A549 (cell line): ENCODE measurements at regions not wholly inside any gene's neighbourhood (a gene's known extent, or its start where the extent isn't known, plus 50 kb on each side); places are given as distances from the start of the nearest gene placed in this dataset.
"Not testable (repeated sequence)": the region's sequence is repeated elsewhere in the genome, so short reads cannot be mapped to it uniquely, and the experiment has no call there.

ENCODE experiments used
- ATAC-seq, 2 experiments: fragments of 200-7000 bp in 1 of 2; fragments of >200 bp in 1 of 2; cut with Nextera tagmentation in 1 of 2; cut with Tn5 transposase in 1 of 2; 3 replicates each; pipeline versions ENCODE4 v1.8.0 to v1.9.1; 2018 to 2020; ENCODE audit warnings: mild to moderate bottlenecking in 1 of 2, moderate library complexity in 1 of 2
- CTCF ChIA-PET: fragments of 300-600 bp; sonication (Branson Sonifier 250); formaldehyde crosslinking; extraction: SDS; loops from one replicate; lab custom pipeline; 2021; ENCODE audit warnings: antibody characterized with exemption, inconsistent platforms; lab: Yijun Ruan, JAX
- POLR2A ChIA-PET: fragments of 350-600 bp; formaldehyde crosslinking; extraction: SDS; loops from one replicate; lab custom pipeline; 2021; ENCODE audit warnings: antibody characterized with exemption, inconsistent platforms; lab: Yijun Ruan, JAX
- DNase-seq, 2 experiments: peaks; one replicate each; pipeline versions ENCODE4 v3.0.0 to v3.0.0-alpha.2; 2011 to 2016; ENCODE audit warnings: low read depth in 1 of 2, low spot score in 1 of 2
- FAIRE-seq: peaks from 2 replicates; lab custom pipeline; 2011; peaks lifted over from hg19 to GRCh38; lab: Jason Lieb, UNC
- H3K27ac ChIP-seq, 2 experiments: fragments of >200 bp; sonication (Bioruptor Twin); formaldehyde crosslinking; 3 replicates each; pipeline ENCODE4 v1.5.1; 2016 to 2017
- H3K4me1 ChIP-seq: fragments of >200 bp; sonication (Bioruptor Twin); formaldehyde crosslinking; 3 replicates; pipeline ENCODE4 v1.6.1; 2016
- H3K4me2 ChIP-seq: fragments of >200 bp; sonication (Bioruptor Twin); formaldehyde crosslinking; 3 replicates; pipeline ENCODE4 v1.6.1; 2016
- H3K4me3 ChIP-seq: fragments of >200 bp; sonication (Bioruptor Twin); formaldehyde crosslinking; 3 replicates; pipeline ENCODE4 v1.5.1; 2016
- H3K9me3 ChIP-seq: fragments of >200 bp; sonication (Bioruptor Twin); formaldehyde crosslinking; 3 replicates; pipeline ENCODE4 v1.6.1; 2016
- BCL3 ChIP-seq: fragments of >200 bp; sonication (Bioruptor Twin); formaldehyde crosslinking; IDR thresholded peaks from 3 replicates; pipeline ENCODE4 v1.6.1; 2016
- BHLHE40 ChIP-seq: IDR thresholded peaks from 2 replicates; pipeline ENCODE4 v1.6.1; 2012; ENCODE audit warnings: low read depth, low read length, inconsistent platforms
- CEBPB ChIP-seq, 2 experiments: fragments of >200 bp in 1 of 2; sonication (Bioruptor Twin) in 1 of 2; formaldehyde crosslinking in 1 of 2; IDR thresholded peaks; 2 replicates each; pipeline ENCODE4 v1.6.1; 2012 to 2016
- CTCF ChIP-seq: fragments of >200 bp; sonication (Bioruptor Twin); formaldehyde crosslinking; IDR thresholded peaks from 3 replicates; pipeline ENCODE4 v1.5.1; 2016
- EHF ChIP-seq: fragments of 250-450 bp; sonication (Bioruptor Pico); IDR thresholded peaks from 2 replicates; pipeline ENCODE4 v1.5.0; 2020; ENCODE audit warnings: mild to moderate bottlenecking
- EHMT2 ChIP-seq: fragments of 200-600 bp; sonication (generic); IDR thresholded peaks from 2 replicates; pipeline ENCODE4 v1.6.1; 2016; ENCODE audit warnings: antibody characterized with exemption, low read depth, mild to moderate bottlenecking, moderate library complexity
- FOSB ChIP-seq: fragments of 250-450 bp; sonication (Bioruptor Pico); IDR thresholded peaks from 2 replicates; pipeline ENCODE4 v1.5.0; 2020; ENCODE audit warnings: mild to moderate bottlenecking, moderate library complexity
- HES2 ChIP-seq: fragments of >200 bp; sonication (Bioruptor Twin); formaldehyde crosslinking; IDR thresholded peaks from 2 replicates; pipeline ENCODE4 v1.6.1; 2016
- JUN ChIP-seq, 2 experiments: fragments of >200 bp; sonication (Bioruptor Twin); formaldehyde crosslinking; IDR thresholded peaks; 2 replicates in 1 of 2; 3 replicates in 1 of 2; pipeline ENCODE4 v1.6.1; 2016 to 2017
- MAZ ChIP-seq: fragments of 150-350 bp; IDR thresholded peaks from 2 replicates; pipeline ENCODE4 v1.6.1; 2014; ENCODE audit warnings: antibody characterized with exemption, low read depth, low read length, borderline replicate concordance
- NFE2L2 ChIP-seq: fragments of 150-350 bp; conservative IDR thresholded peaks from 2 replicates; pipeline ENCODE4 v1.6.1; 2014; ENCODE audit warnings: low read length
- NPAS2 ChIP-seq: fragments of 250-450 bp; sonication (Bioruptor Pico); IDR thresholded peaks from 2 replicates; pipeline ENCODE4 v1.8.0; 2022; ENCODE audit warnings: mild to moderate bottlenecking, moderate library complexity, borderline replicate concordance
- PBX3 ChIP-seq: IDR thresholded peaks from 2 replicates; pipeline ENCODE4 v1.6.1; 2012
- POLR2A ChIP-seq: IDR thresholded peaks from 2 replicates; pipeline ENCODE4 v1.6.1; 2012; ENCODE audit warnings: mild to moderate bottlenecking, low read length
- POLR2AphosphoS2 ChIP-seq: conservative IDR thresholded peaks from 2 replicates; pipeline ENCODE4 v1.6.1; 2012; ENCODE audit warnings: low read length, improper control_type of control experiment, inconsistent platforms
- RARB ChIP-seq: fragments of 250-450 bp; sonication (Bioruptor Pico); IDR thresholded peaks from 2 replicates; pipeline ENCODE4 v1.8.0; 2021; ENCODE audit warnings: mild to moderate bottlenecking, moderate library complexity
- SMC3 ChIP-seq: fragments of >200 bp; sonication (Bioruptor Twin); formaldehyde crosslinking; IDR thresholded peaks from 3 replicates; pipeline ENCODE4 v1.6.1; 2018; ENCODE audit warnings: inconsistent platforms
- TP53 ChIP-seq: fragments of 250-450 bp; sonication (Bioruptor Pico); IDR thresholded peaks from 2 replicates; pipeline ENCODE4 v1.5.0; 2021; ENCODE audit warnings: mild to moderate bottlenecking, moderate library complexity
- USF2 ChIP-seq: fragments of 450-650 bp; IDR thresholded peaks from 2 replicates; pipeline ENCODE4 v1.6.1; 2014; ENCODE audit warnings: antibody characterized with exemption
- ZC3H11A ChIP-seq: fragments of 450-650 bp; IDR thresholded peaks from 2 replicates; pipeline ENCODE4 v1.6.1; 2014; ENCODE audit warnings: antibody characterized with exemption, mild to moderate bottlenecking
- ZNF302 ChIP-seq: fragments of 250-450 bp; sonication (Bioruptor Pico); IDR thresholded peaks from 2 replicates; pipeline ENCODE4 v1.9.0; 2021; ENCODE audit warnings: inconsistent platforms, mild to moderate bottlenecking, moderate library complexity
- WGBS: methylation state at CpG from one replicate; pipeline ENCODE4 v1.1.6; 2017; ENCODE audit errors: missing lambda C conversion rate; 5-methylcytosine and 5-hydroxymethylcytosine counted together

GRCh38 chr3:5054579-5054978, 67.5 kb upstream of the ARL8B start:
- POLR2A ChIA-PET, result not testable (repeated sequence)

GRCh38 chr3:5055357-5056110, 66.6 kb upstream of the ARL8B start:
- Histone ChIP-seq H3K4me1 (peaks cover 16% of the 10 kb centered on the region; the same call in 2 of the 3 replicates), H3K4me2 (no peak overlapping the region), H3K9me3 (no peaks in the 10 kb centered on the region), H3K4me3 (no peak overlapping the region), H3K27ac (peak overlapping the region in 1 of 2 experiments; percentile 65; a peak in 4 of 6 replicates)
- FAIRE-seq, result no peak
- no peak for ATAC-seq
- TF ChIP-seq NPAS2 (no peak), POLR2AphosphoS2 (no peak), TP53 (CRISPR knock-in tag) (no peak), HES2 (no peak)
- CTCF ChIA-PET, result interaction anchor here (1.1 to 9.4 kb wide), 7 partner anchors 28 to 344 kb away, joined by 3 to 92 read pairs (median 4); partner anchors contain the start of gene BHLHE40
- DNase-seq, result no peak
- POLR2A ChIA-PET, result no interaction called here
- 83% methylated on average over 6 of the region's 6 CpGs for WGBS

More at GRCh38 chr3:5054579-5054978, 67.5 kb upstream of the ARL8B start:
- Histone ChIP-seq H3K27ac (peak overlapping the region in 1 of 2 experiments; percentile 27; a peak in 1 of 6 replicates), H3K4me1 (peaks cover 16% of the 10 kb centered on the region; the same call in 2 of the 3 replicates)
- DNase-seq, H3K4me3 ChIP-seq, H3K4me2 ChIP-seq, FAIRE-seq, ATAC-seq, H3K9me3 ChIP-seq: not testable (repeated sequence)
- WGBS, result 62% methylated on average over 6 of the region's 6 CpGs
- CTCF ChIA-PET, result interaction anchor here (1.1 to 9.4 kb wide), 7 partner anchors 27 to 398 kb away, joined by 3 to 92 read pairs (median 22); partner anchors contain the start of gene BHLHE40

- DNase-seq (no peak), FAIRE-seq (no peak), ATAC-seq (no peak)
- Histone ChIP-seq H3K4me2 (no peak overlapping the region), H3K9me3 (no peaks in the 10 kb centered on the region), H3K4me3 (no peak overlapping the region), H3K27ac (peak overlapping the region in 1 of 2 experiments; percentile 65; a peak in 2 of 6 replicates), H3K4me1 (peaks cover 16% of the 10 kb centered on the region; the same call in 2 of the 3 replicates)
- ChIA-PET POLR2A (no interaction called here), CTCF (interaction anchor here (1.1 to 9.4 kb wide), 6 partner anchors 29 to 345 kb away, joined by 3 to 92 read pairs (median 4); partner anchors contain the start of gene BHLHE40)
- WGBS, result 86% methylated on average over 3 of the region's 3 CpGs
- TF ChIP-seq ZC3H11A (no peak), CEBPB (IDR thresholded peaks at IDR 0.05) (no peak), ZNF302 (CRISPR knock-in tag) (no peak), RARB (CRISPR knock-in tag) (no peak), MAZ (no peak), JUN (IDR thresholded peaks at IDR 0.05) (no peak), CTCF (no peak), EHF (no peak), TP53 (CRISPR knock-in tag) (no peak), SMC3 (no peak), EHMT2 (no peak), BHLHE40 (no peak)
- TF ChIP-seq, all 56 proteins: peak for 0
Observed at GRCh38 chr3:5056111-5056391, 66.0 kb upstream of the ARL8B start.

- H3K4me3 ChIP-seq, result no peak overlapping the region
- H3K9me3 ChIP-seq, result no peaks in the 10 kb centered on the region
- ATAC-seq (no peak), FAIRE-seq (no peak), DNase-seq (no peak)
- ChIA-PET POLR2A (interaction anchor here (0.5 to 1.8 kb wide), 5 partner anchors 71 to 401 kb away, joined by 3 to 9 read pairs (median 3); partner anchors contain the start of gene BHLHE40), CTCF (interaction anchor here (0.6 to 10.0 kb wide), 33 partner anchors 10 to 406 kb away, joined by 3 to 128 read pairs (median 4); partner anchors contain the start of gene BHLHE40)
- TF ChIP-seq BCL3 (no peak), NFE2L2 (no peak), BHLHE40 (no peak), FOSB (no peak), POLR2A (no peak), PBX3 (no peak), USF2 (no peak)
- peaks cover 16% of the 10 kb centered on the region; the same call in 2 of the 3 replicates for H3K4me1 ChIP-seq
- 77% methylated on average over 6 of the region's 6 CpGs for WGBS
- peak overlapping the region; percentile 9 to 70; a peak in 4 of 6 replicates for H3K27ac ChIP-seq
- H3K4me2 ChIP-seq, result peak overlapping the region; percentile 34; the same call in 2 of the 3 replicates
Observed at GRCh38 chr3:5057272-5057671, 64.8 kb upstream of the ARL8B start.
